Right cardiac atrium (tissue), 5 donors: ENCODE measurements at regions not wholly inside any gene's neighbourhood (a gene's known extent, or its start where the extent isn't known, plus 50 kb on each side); places are given as distances from the start of the nearest gene placed in this dataset.

Source experiments
- ATAC-seq, 2 donors: fragments of 200-7000 bp; cut with Tn5 transposase; one replicate each; pipeline versions ENCODE4 v1.8.0 to v1.9.1; 2020; ENCODE audit warnings: moderate library complexity in 2 of 2, mild to moderate bottlenecking in 1 of 2
- DNase-seq, 3 donors: peaks; one replicate each; pipeline ENCODE4 v3.0.0-alpha.2; 2020
- H3K27ac ChIP-seq: one replicate; pipeline ENCODE4 v1.5.1; 2013; ENCODE audit warnings: mild to moderate bottlenecking, low read length, control low read depth, moderate library complexity
- H3K27me3 ChIP-seq: one replicate; pipeline ENCODE4 v1.6.1; 2013; ENCODE audit not compliant: control insufficient read depth, insufficient read depth
- H3K4me1 ChIP-seq: one replicate; pipeline ENCODE4 v1.6.1; 2013; ENCODE audit warnings: low read length; ENCODE audit not compliant: control insufficient read depth, insufficient read depth
- H3K4me3 ChIP-seq: one replicate; pipeline ENCODE4 v1.5.1; 2013; ENCODE audit warnings: low read length, control low read depth
- H3K9me3 ChIP-seq: one replicate; pipeline ENCODE4 v1.6.1; 2013; ENCODE audit warnings: low read length; ENCODE audit not compliant: control insufficient read depth
- WGBS: extraction: QIAGEN DNeasy Blood & Tissue Kit; methylation state at CpG from one replicate; pipeline ENCODE4 v1.1.7; 2013; 5-methylcytosine and 5-hydroxymethylcytosine counted together
- intact Hi-C, 4 donors: fragments of 100-400 bp; cut with DNase I; formaldehyde crosslinking; loops; one replicate each; pipeline versions ENCODE4 v1.11.0 to v1.14.0; 2022 to 2023
- donor health status: healthy with polysubstance abuse.
- donor health status: DM: no; HTN: yes; CAD: no.
- donor health status: DM: no; HTN: no; CAD: no.
- donor health status: DM: no; HTN: yes; CAD: no; lungs with severe emphysema.
- donor health status: DM: yes; HTN: yes; CAD: no.

- Histone ChIP-seq H3K4me3 (no peak overlapping the region), H3K27me3 (no peaks in the 10 kb centered on the region), H3K9me3 (no peaks in the 10 kb centered on the region), H3K27ac (no peak overlapping the region), H3K4me1 (no peaks in the 10 kb centered on the region)
- intact Hi-C loops: no loop called here
- DNase-seq (no peak), ATAC-seq (no peak)
- WGBS: 83% methylated on average over 1 of the region's 1 CpG
These were observed 219.6 kb upstream of the RGPD4 start for GRCh38 chr2:107607054-107607453.

GRCh38 chr2:107607473-107607872, 219.2 kb upstream of the RGPD4 start:
- Histone ChIP-seq H3K4me3 (no peak overlapping the region), H3K9me3 (no peaks in the 10 kb centered on the region), H3K4me1 (no peaks in the 10 kb centered on the region), H3K27ac (no peak overlapping the region), H3K27me3 (no peaks in the 10 kb centered on the region)
- WGBS: 84% methylated on average over 1 of the region's 1 CpG
- intact Hi-C loops: no loop called here
- no peak for ATAC-seq
- DNase-seq: no peak

- intact Hi-C loops: no loop called here
- no peak for ATAC-seq
- Histone ChIP-seq H3K27ac (no peak overlapping the region), H3K9me3 (no peaks in the 10 kb centered on the region), H3K27me3 (no peaks in the 10 kb centered on the region), H3K4me1 (no peaks in the 10 kb centered on the region), H3K4me3 (no peak overlapping the region)
- DNase-seq: no peak
These were observed 211.7 kb upstream of the RGPD4 start for GRCh38 chr2:107615039-107615438.

GRCh38 chr2:107618769-107619168, 207.9 kb upstream of the RGPD4 start:
- DNase-seq: no peak
- H3K27me3 ChIP-seq: no peaks in the 10 kb centered on the region
- intact Hi-C loops: no loop called here
- no peaks in the 10 kb centered on the region for H3K9me3 ChIP-seq
- H3K27ac ChIP-seq: no peak overlapping the region
- ATAC-seq: no peak
- no peak overlapping the region for H3K4me3 ChIP-seq
- no peaks in the 10 kb centered on the region for H3K4me1 ChIP-seq

- intact Hi-C loops: no loop called here
- Histone ChIP-seq H3K9me3 (no peaks in the 10 kb centered on the region), H3K4me3 (no peak overlapping the region), H3K27ac (no peak overlapping the region), H3K27me3 (no peaks in the 10 kb centered on the region), H3K4me1 (no peaks in the 10 kb centered on the region)
- DNase-seq (peak; percentile 22 to 70 (median 49)), ATAC-seq (peak in 1 of 2 donors; percentile 54)
- 77% methylated on average over 5 of the region's 5 CpGs for WGBS
These were observed 205.2 kb upstream of the RGPD4 start for GRCh38 chr2:107621186-107622165.

GRCh38 chr2:107622741-107623310, 203.9 kb upstream of the RGPD4 start:
- intact Hi-C loops: no loop called here
- DNase-seq (no peak), ATAC-seq (no peak)
- H3K9me3 ChIP-seq: no peaks in the 10 kb centered on the region
- no peaks in the 10 kb centered on the region for H3K4me1 ChIP-seq
- 66% methylated on average over 4 of the region's 4 CpGs for WGBS
- no peak overlapping the region for H3K27ac ChIP-seq
- H3K4me3 ChIP-seq: no peak overlapping the region
- no peaks in the 10 kb centered on the region for H3K27me3 ChIP-seq

GRCh38 chr2:107625982-107626381, 200.7 kb upstream of the RGPD4 start:
- no peak for DNase-seq
- no peak for ATAC-seq
- Histone ChIP-seq H3K4me1 (no peaks in the 10 kb centered on the region), H3K27me3 (no peaks in the 10 kb centered on the region), H3K9me3 (no peaks in the 10 kb centered on the region), H3K4me3 (no peak overlapping the region), H3K27ac (no peak overlapping the region)
- intact Hi-C loops: loop anchor here in 1 of 4 donors (5.0 kb wide), 1 partner anchor 989 kb away; no protein-coding TSS in a partner anchor

GRCh38 chr2:107627164-107627563, 199.5 kb upstream of the RGPD4 start:
- H3K4me3 ChIP-seq: no peak overlapping the region
- 70% methylated on average over 1 of the region's 1 CpG for WGBS
- H3K27me3 ChIP-seq: no peaks in the 10 kb centered on the region
- no peaks in the 10 kb centered on the region for H3K9me3 ChIP-seq
- ATAC-seq (no peak), DNase-seq (no peak)
- H3K4me1 ChIP-seq: no peaks in the 10 kb centered on the region
- intact Hi-C loops: loop anchor here in 1 of 4 donors (5.0 kb wide), 1 partner anchor 990 kb away; no protein-coding TSS in a partner anchor
- H3K27ac ChIP-seq: no peak overlapping the region

GRCh38 chr2:107627926-107628325, 198.8 kb upstream of the RGPD4 start:
- Histone ChIP-seq H3K27ac (no peak overlapping the region), H3K9me3 (no peaks in the 10 kb centered on the region), H3K4me1 (no peaks in the 10 kb centered on the region), H3K27me3 (no peaks in the 10 kb centered on the region), H3K4me3 (no peak overlapping the region)
- no peak for ATAC-seq
- intact Hi-C loops: loop anchor here in 1 of 4 donors (5.0 kb wide), 1 partner anchor 991 kb away; no protein-coding TSS in a partner anchor
- WGBS: 90% methylated on average over 3 of the region's 3 CpGs
- no peak for DNase-seq

- ATAC-seq: no peak
- Histone ChIP-seq H3K27ac (no peak overlapping the region), H3K4me3 (no peak overlapping the region), H3K4me1 (no peaks in the 10 kb centered on the region), H3K27me3 (no peaks in the 10 kb centered on the region), H3K9me3 (no peaks in the 10 kb centered on the region)
- intact Hi-C loops: no loop called here
- WGBS: 77% methylated on average over 3 of the region's 3 CpGs
- no peak for DNase-seq
These were observed 193.0 kb upstream of the RGPD4 start for GRCh38 chr2:107633580-107634147.

- ATAC-seq (no peak), DNase-seq (no peak)
- 92% methylated on average over 1 of the region's 1 CpG for WGBS
These were observed 192.5 kb upstream of the RGPD4 start for GRCh38 chr2:107634172-107634571.

More at GRCh38 chr2:107634172-107634571, 192.5 kb upstream of the RGPD4 start:
- Histone ChIP-seq H3K4me1 (no peaks in the 10 kb centered on the region), H3K27ac (no peak overlapping the region), H3K27me3 (no peaks in the 10 kb centered on the region), H3K4me3 (no peak overlapping the region), H3K9me3 (no peaks in the 10 kb centered on the region)
- intact Hi-C loops: no loop called here
